Jurkat, Clone E6-1 (cell line): ENCODE measurements at regions not wholly inside any gene's neighbourhood (a gene's known extent, or its start where the extent isn't known, plus 50 kb on each side); places are given as distances from the start of the nearest gene placed in this dataset.
A peak's percentile ranks its signal among the peaks of the same experiment; 100 is the strongest.

ENCODE experiments used
- DNase-seq: peaks from one replicate; pipeline ENCODE4 v3.0.0-alpha.2; 2011; ENCODE audit warnings: low read depth, low spot score
- H3K4me3 ChIP-seq: 2 replicates; pipeline ENCODE4 v1.5.1; 2011; ENCODE audit warnings: mild to moderate bottlenecking, low read length, control low read depth, moderate library complexity

DNA sequence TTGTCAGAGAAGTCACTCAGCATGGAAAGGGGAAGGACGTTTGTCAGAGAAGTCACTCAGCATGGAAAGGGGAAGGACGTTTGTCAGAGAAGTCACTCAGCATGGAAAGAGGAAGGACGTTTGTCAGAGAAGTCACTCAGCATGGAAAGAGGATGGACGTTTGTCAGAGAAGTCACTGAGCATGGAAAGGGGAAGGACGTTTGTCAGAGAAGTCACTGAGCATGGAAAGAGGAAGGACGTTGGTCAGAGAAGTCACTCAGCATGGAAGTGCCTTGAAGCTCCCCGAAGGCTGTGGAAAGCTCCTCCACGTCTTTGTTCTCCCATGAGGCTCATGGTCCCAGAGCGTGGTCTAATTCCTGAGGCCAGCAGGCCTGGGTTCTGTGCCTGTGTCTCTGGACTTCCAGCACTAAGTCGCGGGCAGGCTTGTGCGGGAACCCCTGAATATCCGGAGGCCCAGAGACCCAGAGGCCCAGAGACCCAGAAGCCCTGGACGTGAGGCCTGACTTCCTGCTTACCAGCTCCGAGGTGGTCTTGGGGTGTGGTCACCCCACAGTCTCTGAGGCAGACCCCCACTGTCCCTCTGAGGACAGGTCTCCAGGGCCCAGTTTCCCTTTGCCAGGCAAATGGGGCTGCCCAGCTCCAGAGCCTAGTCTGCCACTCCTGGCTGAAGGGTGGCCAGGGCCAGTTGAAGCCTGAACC, 70.4 kb upstream of the TWIST2 start:
- H3K4me3 ChIP-seq: no peak overlapping the region
- no peak for DNase-seq

DNA sequence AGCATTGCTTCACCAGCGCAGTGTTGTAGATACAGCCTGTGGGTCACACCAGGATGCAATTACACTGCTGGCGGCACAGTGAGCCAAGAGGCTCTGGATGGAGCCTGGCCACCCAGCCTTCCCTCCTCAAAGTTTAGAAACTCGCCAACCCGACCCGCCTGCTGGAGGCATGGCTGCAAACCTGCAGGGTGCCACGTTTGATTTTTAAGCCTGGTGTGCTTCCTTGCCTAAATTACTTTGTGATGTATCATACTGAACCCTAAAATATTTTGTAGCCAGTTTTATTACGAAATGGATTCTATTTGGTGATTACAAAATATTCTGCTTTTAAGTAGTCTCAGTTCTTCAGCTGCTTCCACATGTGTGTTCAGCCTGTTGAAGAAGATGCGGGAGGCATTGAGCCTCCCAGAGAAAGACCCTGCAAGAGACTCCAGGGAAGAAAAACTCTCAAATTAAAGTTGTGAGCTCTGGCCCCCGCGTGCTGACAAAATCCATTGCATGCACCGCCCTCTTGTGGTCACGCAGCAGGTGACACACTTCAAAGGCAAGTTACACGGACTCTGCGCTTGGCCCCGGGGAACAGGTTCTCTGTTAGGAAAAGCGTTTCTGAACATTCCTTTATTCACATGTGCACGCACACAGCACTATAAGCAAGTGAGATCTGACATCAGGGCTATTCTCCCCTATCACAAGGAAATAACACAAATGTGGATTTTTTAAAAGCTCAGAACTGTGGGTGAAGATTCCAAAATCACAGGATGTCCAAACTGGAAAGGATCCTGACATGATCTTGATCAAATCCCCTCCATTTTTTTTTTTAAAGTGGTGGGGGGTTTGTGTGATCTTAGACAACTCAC, 63.0 kb upstream of the TWIST2 start:
- peak; percentile 48 for DNase-seq
- H3K4me3 ChIP-seq: no peak overlapping the region

DNA sequence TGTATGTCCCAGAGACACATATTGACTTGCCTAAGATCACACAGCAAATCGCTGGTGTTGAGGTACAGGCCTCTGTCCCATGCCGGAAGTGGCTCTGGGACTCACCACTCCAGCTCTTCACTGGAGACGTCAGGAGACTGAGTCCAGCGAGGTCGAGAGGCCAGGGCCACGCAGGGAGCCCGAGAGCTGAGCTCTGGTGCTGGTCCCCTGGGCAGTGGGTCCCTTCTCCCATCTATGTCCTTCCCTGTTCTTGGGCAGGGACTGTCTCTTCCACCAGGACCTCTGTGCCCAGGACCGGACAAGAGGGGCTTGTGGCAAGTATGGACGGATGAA, 62.4 kb upstream of the TWIST2 start:
- DNase-seq: no peak
- no peak overlapping the region for H3K4me3 ChIP-seq

DNA sequence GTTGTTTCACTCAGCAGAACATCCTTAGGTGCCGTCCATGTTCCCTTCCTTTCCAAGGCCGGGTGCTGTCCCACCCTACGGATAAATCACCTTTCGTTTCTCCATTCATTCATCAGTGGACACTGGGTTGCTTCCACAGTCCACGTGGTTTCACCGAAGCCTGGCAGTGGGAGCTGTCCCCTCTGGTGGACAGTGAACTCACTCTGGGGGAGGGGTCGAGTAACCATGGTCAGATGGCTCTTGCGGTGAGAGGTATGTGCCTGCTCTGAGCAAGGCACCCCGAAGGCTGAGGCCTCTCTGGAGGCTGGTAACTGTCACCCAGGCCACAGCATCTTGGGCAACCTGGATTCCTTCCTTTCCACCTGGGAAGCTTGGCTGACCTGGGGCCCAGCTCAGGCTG, 61.5 kb upstream of the TWIST2 start:
- H3K4me3 ChIP-seq: no peak overlapping the region
- no peak for DNase-seq

DNA sequence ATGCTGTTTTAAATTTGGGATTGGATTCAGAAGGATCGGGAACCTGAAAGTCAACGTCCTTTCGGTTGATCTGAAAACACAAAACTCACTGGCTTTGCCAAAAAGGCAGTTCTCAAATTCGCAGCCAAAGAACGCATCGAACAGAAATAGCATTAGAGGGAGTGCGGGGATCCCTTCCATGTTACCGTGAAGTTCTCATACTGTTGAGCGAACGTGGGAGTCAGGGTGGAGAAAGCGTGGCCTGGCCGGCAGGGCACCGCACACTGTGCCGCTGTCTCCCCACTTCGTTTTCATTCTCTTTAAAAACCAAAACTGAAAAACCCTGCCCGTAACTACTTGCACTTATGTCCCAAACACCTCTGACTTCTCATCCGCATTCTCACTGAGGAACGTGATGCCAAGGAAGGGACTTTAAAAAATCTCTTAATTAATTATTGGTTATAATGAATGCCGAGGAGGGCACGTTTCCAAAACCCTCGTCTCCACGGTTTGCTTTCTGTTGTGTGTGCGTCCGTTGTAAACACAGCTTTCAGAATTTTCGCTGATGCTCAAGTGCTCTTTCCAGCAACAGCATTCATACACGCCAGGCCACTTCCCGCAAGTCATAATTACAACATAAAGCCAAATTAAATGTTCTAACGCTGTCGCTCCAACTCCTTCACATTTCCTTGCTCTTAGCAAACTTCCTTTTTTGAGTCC, 60.9 kb upstream of the TWIST2 start:
- no peak for DNase-seq
- no peak overlapping the region for H3K4me3 ChIP-seq

DNA sequence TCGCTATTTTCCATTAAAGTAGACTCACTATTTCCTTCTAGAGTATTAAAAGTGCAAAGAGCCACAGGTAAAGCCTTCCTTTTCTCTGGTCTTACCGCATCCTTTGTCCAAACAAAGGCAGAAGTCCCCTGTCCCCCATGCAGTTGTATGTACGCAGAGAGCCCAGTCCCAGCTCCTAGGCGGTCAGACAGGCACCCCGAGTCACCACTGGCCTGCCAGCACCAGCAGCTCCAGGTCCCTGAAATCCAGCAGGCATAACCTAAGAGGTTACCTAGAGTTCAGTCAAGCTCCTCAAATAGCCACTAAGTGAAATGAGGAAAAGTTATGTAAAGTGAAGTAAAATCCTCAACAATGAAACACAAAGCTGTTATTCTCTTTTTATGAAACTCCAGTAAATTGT, 60.4 kb upstream of the TWIST2 start:
- H3K4me3 ChIP-seq: no peak overlapping the region
- no peak for DNase-seq

DNA sequence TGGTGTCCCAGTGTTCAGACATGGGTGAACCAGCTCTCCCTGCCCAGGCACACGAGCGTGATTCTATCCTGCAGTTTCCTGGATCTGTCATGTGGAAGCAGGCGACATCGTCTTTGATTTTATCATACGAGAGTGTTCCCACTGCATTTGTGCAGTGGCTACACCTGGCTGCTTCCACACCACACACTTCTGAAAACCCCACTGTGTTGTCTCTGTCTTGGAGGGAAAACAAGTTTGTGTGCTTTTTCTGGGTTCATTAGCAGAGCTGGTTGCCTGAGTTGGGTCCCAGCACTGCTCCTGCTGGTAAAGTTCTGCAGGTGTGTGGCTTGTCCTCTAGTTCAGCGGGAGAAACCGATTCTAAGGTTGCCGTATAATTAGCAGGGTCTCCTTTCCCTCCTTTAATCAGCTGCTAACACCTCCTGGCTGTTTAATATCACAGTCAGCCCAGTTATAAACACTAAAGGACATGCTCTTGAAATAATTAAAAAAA, 58.5 kb upstream of the TWIST2 start:
- DNase-seq: no peak
- H3K4me3 ChIP-seq: no peak overlapping the region

GRCh38 chr2:238790126-238790832, 57.6 kb upstream of the TWIST2 start:
- no peak for DNase-seq
- no peak overlapping the region for H3K4me3 ChIP-seq

GRCh38 chr2:238790833-238791230, 57.1 kb upstream of the TWIST2 start:
- H3K4me3 ChIP-seq: no peak overlapping the region
- no peak for DNase-seq

DNA sequence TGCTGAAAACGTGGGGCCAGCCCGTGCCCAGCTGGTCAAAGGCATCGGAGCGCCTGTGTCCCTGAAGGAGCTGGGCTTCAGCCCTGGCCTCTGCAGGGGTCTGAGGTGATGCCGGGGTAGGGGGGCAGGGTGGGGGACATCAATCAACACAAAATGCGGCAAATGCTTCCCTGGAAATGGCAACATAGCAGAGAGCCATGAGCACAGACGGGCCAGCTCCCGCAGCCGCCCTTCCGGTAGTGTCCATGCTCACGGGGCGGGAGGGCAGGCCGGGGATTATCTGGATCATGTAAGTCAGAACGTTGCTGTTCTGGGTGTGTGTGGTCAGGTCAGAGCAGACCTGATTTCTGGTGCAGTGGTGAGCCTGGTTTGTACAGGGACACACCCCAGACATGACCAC, 56.5 kb upstream of the TWIST2 start:
- no peak for DNase-seq
- no peak overlapping the region for H3K4me3 ChIP-seq

GRCh38 chr2:238793306-238793705, 54.6 kb upstream of the TWIST2 start:
- H3K4me3 ChIP-seq: no peak overlapping the region
- DNase-seq: no peak

DNA sequence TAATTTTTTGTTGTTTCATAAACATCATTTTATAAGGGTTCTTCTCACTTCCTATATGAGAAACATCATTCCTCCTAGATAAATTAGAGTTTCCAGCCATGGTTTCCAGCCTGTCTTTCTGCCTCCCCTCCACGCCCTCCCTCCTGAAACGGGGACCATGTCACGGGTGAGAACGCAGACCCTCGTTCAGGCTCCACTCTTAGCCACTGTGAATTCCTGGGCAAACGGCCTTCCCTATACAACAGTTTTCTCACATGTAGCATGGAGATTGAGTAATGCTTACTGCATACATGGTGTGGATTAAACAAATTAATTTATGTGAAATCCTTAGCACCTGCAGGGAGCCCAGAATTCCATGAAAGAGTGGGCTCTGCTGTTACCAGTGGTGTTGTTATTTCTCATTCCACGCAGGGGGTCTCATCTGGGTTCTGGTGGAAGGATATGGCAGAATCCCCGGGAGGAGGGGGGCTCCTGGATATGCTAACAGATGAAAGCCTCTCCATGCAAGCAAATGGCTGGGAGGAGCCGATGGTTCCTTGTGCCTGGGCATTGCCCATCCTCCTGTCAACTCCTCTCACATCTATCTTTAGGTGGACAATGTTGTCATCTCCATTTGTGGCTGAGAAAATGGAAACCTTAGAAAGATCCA, 54.0 kb upstream of the TWIST2 start:
- DNase-seq: no peak
- H3K4me3 ChIP-seq: no peak overlapping the region

DNA sequence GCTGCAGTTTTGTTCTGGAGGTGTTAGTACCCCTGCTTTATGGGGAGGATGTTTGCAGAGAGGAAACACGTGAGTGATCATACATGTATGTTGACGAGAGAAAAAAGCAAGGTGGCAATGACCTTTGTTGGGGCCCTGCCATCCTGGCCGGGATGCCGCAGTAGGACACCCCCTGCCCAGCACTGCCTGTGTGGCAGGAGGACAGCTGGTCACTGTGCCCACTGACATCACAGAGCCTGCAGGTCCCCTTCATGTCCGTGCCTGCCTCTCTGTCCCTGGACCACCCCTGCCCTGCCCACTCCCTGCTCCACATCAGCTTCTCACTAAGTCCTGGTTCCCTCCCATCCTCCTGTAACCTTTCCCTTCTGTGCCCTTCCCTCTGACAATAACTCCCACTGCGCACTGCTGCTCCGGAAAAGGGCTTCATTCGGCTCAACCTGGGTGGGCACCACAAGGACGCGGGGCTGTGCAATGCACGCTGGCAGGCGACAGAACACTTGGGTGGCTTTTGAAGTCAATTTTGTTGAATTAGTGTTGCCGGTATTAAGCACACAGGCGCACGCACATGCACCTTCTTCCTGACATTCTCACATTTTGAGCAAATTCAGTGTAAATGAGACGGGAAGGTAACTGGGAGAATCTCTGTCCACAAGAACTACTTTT, 51.5 kb upstream of the TWIST2 start:
- DNase-seq: no peak

GRCh38 chr2:238797537-238797936, 50.3 kb upstream of the TWIST2 start:
- no peak for DNase-seq
- H3K4me3 ChIP-seq: no peak overlapping the region

More for the DNA sequence above, 51.5 kb upstream of the TWIST2 start:
- no peak overlapping the region for H3K4me3 ChIP-seq
